ENCODE measurements at regions not wholly inside any gene's neighbourhood (a gene's known extent, or its start where the extent isn't known, plus 50 kb on each side); places are given as distances from the start of the nearest gene placed in this dataset.

DNA sequence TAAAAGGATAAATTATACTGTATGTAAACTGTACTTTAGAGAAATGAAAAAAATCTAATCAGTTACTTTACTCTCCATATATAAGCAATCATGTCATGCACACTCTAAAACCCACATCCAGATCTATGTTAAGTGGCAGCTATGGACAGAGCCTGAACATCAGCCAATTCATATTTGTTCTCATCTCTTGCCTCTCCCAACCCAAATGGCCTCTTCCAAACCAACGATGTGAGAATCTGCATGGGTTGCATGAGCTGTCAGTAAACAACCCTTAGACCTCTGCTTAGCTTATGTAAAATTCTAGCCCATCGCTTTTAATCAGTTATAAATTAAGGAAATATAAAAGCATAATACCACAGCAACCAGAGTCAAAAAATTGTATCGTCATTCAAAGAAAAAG is 288.7 kb upstream of the INTU start:
- TF ChIP-seq IRF2 (CRISPR knock-in tag; IDR thresholded peaks at IDR 0.05) (no peak), EZH2 (conservative IDR thresholded peaks at IDR 0.05; ENCODE audit: low read depth, low read length) (no peak), SP1 (IDR thresholded peaks at IDR 0.05) (no peak), SP1 (CRISPR knock-in tag; IDR thresholded peaks at IDR 0.05) (no peak), ASH2L (IDR thresholded peaks at IDR 0.05; ENCODE audit: insufficient read length, low read depth, low read length) (no peak), ARNTL (CRISPR knock-in tag; IDR thresholded peaks at IDR 0.05) (no peak), ATF7 (IDR thresholded peaks at IDR 0.05) (no peak), ATF7 (CRISPR knock-in tag; IDR thresholded peaks at IDR 0.05) (no peak), CC2D1A (CRISPR knock-in tag; IDR thresholded peaks at IDR 0.05) (no peak), MAX (IDR thresholded peaks at IDR 0.05) (no peak), ARID2 (CRISPR knock-in tag; IDR thresholded peaks at IDR 0.05; ENCODE audit: borderline replicate concordance) (no peak), ATF3 (CRISPR knock-in tag; IDR thresholded peaks at IDR 0.05) (no peak), SIN3B (IDR thresholded peaks at IDR 0.05; ENCODE audit: low read length) (no peak), ZSCAN20 (CRISPR knock-in tag; IDR thresholded peaks at IDR 0.05; ENCODE audit: borderline replicate concordance) (no peak)
- TF ChIP-seq, protein P1, sequence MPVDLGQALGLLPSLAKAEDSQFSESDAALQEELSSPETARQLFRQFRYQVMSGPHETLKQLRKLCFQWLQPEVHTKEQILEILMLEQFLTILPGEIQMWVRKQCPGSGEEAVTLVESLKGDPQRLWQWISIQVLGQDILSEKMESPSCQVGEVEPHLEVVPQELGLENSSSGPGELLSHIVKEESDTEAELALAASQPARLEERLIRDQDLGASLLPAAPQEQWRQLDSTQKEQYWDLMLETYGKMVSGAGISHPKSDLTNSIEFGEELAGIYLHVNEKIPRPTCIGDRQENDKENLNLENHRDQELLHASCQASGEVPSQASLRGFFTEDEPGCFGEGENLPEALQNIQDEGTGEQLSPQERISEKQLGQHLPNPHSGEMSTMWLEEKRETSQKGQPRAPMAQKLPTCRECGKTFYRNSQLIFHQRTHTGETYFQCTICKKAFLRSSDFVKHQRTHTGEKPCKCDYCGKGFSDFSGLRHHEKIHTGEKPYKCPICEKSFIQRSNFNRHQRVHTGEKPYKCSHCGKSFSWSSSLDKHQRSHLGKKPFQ (CRISPR knock-in tag; IDR thresholded peaks at IDR 0.05; ENCODE audit: insufficient replicate concordance) = no peak
- TF ChIP-seq, protein P2, sequence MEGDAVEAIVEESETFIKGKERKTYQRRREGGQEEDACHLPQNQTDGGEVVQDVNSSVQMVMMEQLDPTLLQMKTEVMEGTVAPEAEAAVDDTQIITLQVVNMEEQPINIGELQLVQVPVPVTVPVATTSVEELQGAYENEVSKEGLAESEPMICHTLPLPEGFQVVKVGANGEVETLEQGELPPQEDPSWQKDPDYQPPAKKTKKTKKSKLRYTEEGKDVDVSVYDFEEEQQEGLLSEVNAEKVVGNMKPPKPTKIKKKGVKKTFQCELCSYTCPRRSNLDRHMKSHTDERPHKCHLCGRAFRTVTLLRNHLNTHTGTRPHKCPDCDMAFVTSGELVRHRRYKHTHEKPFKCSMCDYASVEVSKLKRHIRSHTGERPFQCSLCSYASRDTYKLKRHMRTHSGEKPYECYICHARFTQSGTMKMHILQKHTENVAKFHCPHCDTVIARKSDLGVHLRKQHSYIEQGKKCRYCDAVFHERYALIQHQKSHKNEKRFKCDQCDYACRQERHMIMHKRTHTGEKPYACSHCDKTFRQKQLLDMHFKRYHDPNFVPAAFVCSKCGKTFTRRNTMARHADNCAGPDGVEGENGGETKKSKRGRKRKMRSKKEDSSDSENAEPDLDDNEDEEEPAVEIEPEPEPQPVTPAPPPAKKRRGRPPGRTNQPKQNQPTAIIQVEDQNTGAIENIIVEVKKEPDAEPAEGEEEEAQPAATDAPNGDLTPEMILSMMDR (CRISPR knock-in tag; IDR thresholded peaks at IDR 0.05) = no peak
